HL-60 (cell line): ENCODE measurements at regions not wholly inside any gene's neighbourhood (a gene's known extent, or its start where the extent isn't known, plus 50 kb on each side); places are given as distances from the start of the nearest gene placed in this dataset.

Source experiments
- DNase-seq, 2 experiments: peaks; one replicate each; pipeline ENCODE4 v3.0.0-alpha.2; 2010 to 2020; ENCODE audit warnings: low read depth in 1 of 2, low spot score in 1 of 2
- H3K27ac ChIP-seq: fragments of 250-450 bp; sonication (Bioruptor Pico); replicated peaks from 2 replicates; pipeline ENCODE4 v1.5.1; 2020; ENCODE audit warnings: mild to moderate bottlenecking, moderate library complexity
- H3K27me3 ChIP-seq: fragments of 250-450 bp; sonication (Bioruptor Pico); 2 replicates; pipeline ENCODE4 v1.5.1; 2021; ENCODE audit warnings: mild to moderate bottlenecking, moderate library complexity; ENCODE audit not compliant: insufficient read depth, poor library complexity, severe bottlenecking
- H3K4me3 ChIP-seq: replicated peaks from 2 replicates; pipeline ENCODE4 v1.5.1; 2011; ENCODE audit warnings: mild to moderate bottlenecking, control low read depth, low read length; ENCODE audit not compliant: insufficient read depth
- CTCF ChIP-seq: IDR thresholded peaks from one replicate; pipeline ENCODE4 v1.5.1; 2011; ENCODE audit warnings: low read length, control low read depth, inconsistent platforms; ENCODE audit not compliant: insufficient read depth
- GABPA ChIP-seq: IDR thresholded peaks from 2 replicates; pipeline ENCODE4 v1.6.1; 2012; ENCODE audit warnings: low read depth
- POLR2AphosphoS5 ChIP-seq: IDR thresholded peaks from 2 replicates; pipeline ENCODE4 v1.6.1; 2012; ENCODE audit warnings: low read depth
- REST ChIP-seq: IDR thresholded peaks from 2 replicates; pipeline ENCODE4 v1.6.1; 2012; ENCODE audit warnings: low read depth; ENCODE audit not compliant: insufficient replicate concordance
- SPI1 ChIP-seq: IDR thresholded peaks from 2 replicates; pipeline ENCODE4 v1.6.1; 2012; ENCODE audit warnings: low read depth, mild to moderate bottlenecking, borderline replicate concordance

- H3K27me3 ChIP-seq, result no peaks in the 10 kb centered on the region
- TF ChIP-seq REST (no peak), SPI1 (no peak), CTCF (no peak), POLR2AphosphoS5 (no peak), GABPA (no peak)
- no peak overlapping the region for H3K27ac ChIP-seq
- no peak for DNase-seq
- no peak overlapping the region for H3K4me3 ChIP-seq
Measured at GRCh38 chr9:80540387-80540786, 968.6 kb downstream of the TLE4 start.

GRCh38 chr9:80538976-80539375, 967.2 kb downstream of the TLE4 start:
- no peak for TF ChIP-seq POLR2AphosphoS5
- no peak for DNase-seq
- Histone ChIP-seq H3K27me3 (no peaks in the 10 kb centered on the region), H3K27ac (no peak overlapping the region), H3K4me3 (no peak overlapping the region)

- TF ChIP-seq GABPA (no peak), POLR2AphosphoS5 (no peak), SPI1 (no peak), CTCF (no peak), REST (no peak)
- no peaks in the 10 kb centered on the region for H3K27me3 ChIP-seq
- H3K27ac ChIP-seq, result no peak overlapping the region
- no peak overlapping the region for H3K4me3 ChIP-seq
- DNase-seq, result no peak
Measured at GRCh38 chr9:80522465-80522864, 950.7 kb downstream of the TLE4 start.

- H3K27ac ChIP-seq, result no peak overlapping the region
- no peak for DNase-seq
- H3K4me3 ChIP-seq, result no peak overlapping the region
- no peaks in the 10 kb centered on the region for H3K27me3 ChIP-seq
- TF ChIP-seq GABPA (no peak), CTCF (no peak), POLR2AphosphoS5 (no peak), SPI1 (no peak), REST (no peak)
Measured at GRCh38 chr9:80521151-80521550, 949.4 kb downstream of the TLE4 start.
